Fibroblast of villous mesenchyme (primary cell): ENCODE measurements at regions not wholly inside any gene's neighbourhood (a gene's known extent, or its start where the extent isn't known, plus 50 kb on each side); places are given as distances from the start of the nearest gene placed in this dataset.

Experiments
- DNase-seq: peaks from one replicate; pipeline ENCODE4 v3.0.0-alpha.2; 2010; ENCODE audit warnings: low read depth
- H3K4me3 ChIP-seq: 2 replicates; pipeline ENCODE4 v1.5.1; 2011; ENCODE audit warnings: low read depth, mild to moderate bottlenecking, low read length
- TF ChIP-seq, protein P1 (sequence below): IDR thresholded peaks from 2 replicates; pipeline ENCODE4 v1.5.1; 2012; ENCODE audit warnings: low read depth, mild to moderate bottlenecking, low read length; ENCODE audit not compliant: insufficient read depth

DNA sequence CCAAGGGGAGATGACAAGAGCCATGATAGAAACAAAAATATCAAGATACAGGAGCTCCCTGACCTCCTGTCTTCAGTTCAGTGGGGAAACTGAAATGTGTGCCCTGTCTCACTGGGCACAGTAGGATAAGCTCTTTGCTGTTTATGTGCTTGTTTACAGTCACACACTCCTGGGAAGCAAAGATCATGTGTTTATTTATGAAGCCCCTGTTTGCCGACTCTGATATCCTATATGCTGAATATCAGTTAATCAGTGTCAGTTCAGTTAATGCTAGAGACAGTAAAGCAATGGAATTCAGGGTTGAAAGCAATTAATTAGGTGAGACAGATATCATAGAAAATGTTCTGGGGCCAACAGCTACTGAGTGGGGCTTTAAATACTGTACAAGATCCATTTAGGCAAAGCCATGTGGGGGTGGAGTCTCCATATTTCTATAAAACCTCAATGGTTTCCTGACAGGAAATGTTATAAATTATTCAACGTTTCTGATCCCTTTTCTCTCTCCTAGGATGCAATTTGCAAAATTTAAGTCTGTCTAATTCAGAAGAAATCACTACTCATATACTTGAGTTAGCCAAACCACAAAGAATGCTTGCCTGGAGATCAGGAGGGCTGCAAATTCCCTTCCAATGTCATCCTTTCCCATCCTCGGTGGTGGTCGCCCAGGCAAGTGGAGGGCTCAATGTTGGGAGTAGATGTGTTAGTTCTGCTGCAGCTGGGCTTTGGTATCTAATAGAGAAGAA is 551.3 kb downstream of the CMPK2 start:
- TF ChIP-seq, protein P1, sequence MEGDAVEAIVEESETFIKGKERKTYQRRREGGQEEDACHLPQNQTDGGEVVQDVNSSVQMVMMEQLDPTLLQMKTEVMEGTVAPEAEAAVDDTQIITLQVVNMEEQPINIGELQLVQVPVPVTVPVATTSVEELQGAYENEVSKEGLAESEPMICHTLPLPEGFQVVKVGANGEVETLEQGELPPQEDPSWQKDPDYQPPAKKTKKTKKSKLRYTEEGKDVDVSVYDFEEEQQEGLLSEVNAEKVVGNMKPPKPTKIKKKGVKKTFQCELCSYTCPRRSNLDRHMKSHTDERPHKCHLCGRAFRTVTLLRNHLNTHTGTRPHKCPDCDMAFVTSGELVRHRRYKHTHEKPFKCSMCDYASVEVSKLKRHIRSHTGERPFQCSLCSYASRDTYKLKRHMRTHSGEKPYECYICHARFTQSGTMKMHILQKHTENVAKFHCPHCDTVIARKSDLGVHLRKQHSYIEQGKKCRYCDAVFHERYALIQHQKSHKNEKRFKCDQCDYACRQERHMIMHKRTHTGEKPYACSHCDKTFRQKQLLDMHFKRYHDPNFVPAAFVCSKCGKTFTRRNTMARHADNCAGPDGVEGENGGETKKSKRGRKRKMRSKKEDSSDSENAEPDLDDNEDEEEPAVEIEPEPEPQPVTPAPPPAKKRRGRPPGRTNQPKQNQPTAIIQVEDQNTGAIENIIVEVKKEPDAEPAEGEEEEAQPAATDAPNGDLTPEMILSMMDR: no peak
- no peak overlapping the region for H3K4me3 ChIP-seq
- no peak for DNase-seq

DNA sequence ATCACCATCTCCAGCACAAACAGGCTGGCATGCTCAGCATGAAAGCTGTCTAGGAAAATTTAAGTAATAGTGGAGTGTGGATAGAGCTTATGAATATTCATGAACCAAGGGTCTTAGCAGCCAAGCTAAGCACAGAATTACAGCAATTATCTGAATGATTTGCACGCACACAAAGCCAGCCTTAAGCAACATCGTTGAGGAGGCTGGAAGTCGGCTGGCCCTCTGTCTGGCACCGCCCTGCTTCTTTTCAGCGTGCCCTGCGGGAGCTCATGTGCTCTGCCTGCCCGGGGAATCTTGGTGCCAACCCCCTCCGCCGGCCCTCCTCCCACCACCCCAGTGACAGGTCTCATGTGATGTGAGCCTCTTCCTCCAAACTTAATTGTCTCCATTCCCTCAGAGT is 540.1 kb downstream of the CMPK2 start:
- DNase-seq: no peak
- TF ChIP-seq, protein P1: no peak
- no peak overlapping the region for H3K4me3 ChIP-seq

DNA sequence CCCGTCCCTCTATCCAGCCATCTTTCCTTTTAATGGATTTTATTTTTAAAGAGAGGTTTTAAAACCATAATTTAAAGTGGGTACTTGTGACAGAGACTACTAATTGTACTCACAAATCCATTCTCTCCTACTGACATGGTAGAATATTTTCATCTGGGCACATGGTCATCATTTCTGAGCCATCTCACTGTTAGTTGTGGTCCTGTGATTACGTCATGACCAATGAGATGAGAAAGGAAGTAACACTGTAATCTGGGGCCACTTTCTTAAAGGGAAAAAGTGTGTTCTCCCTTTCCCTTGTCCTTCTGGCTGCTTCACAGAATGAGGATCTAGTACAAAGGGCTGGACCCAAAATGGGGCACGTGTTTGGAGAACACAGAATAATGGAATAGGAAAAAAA is 538.7 kb downstream of the CMPK2 start:
- no peak overlapping the region for H3K4me3 ChIP-seq
- DNase-seq: no peak
- TF ChIP-seq, protein P1: no peak

DNA sequence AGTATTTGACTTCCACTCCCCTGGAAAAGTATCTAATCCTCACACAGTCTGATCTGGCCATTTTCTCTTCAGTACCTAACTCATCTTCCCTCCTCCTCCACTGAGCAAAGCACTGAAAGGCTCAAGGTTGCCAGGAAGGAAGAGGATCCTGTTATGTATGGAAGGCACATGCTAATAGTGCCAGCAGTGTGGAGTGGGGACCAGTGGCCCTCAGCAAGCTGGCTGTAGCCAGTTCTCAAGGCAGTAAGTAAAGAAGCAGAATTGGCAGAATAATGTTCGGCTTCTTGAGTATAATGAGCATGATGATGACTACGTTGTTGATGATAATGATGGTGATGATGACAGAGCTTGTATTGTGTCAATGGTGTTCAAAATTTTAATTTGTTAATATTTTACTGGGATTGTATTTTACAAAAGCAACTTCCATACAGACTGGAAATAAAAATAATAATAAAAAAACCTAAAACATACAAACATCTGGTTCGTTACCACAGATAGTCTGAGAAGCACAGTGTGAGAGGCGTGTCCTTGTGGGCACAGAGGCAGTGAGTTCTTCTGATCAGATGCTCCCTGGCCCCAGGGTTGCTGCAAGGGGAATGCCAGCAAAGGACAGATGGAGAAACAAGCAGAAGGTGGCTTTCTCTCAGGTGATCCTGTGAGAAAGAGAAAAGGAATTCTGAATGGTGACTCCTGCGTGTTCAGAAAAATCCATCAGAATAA is 528.8 kb downstream of the CMPK2 start:
- DNase-seq: no peak
- no peak overlapping the region for H3K4me3 ChIP-seq
- TF ChIP-seq, protein P1: no peak

DNA sequence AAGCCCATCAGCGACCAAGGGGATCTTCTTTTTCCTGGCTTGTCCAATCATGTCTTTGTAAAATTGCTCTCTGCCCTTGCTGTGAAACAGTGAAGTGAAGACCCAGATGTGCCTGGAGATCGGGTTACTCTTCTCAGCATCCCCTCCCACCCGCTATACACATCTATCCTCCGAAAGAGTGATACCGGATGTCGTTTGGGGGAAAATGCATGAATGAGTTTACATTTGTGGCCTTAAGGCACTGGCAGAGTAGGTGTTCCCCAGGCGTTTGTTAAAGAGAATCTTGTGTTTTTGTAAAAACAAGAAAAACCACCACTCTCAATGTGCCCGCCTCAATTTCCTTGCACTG is 528.3 kb downstream of the CMPK2 start:
- TF ChIP-seq, protein P1: no peak
- no peak overlapping the region for H3K4me3 ChIP-seq
- DNase-seq: no peak

DNA sequence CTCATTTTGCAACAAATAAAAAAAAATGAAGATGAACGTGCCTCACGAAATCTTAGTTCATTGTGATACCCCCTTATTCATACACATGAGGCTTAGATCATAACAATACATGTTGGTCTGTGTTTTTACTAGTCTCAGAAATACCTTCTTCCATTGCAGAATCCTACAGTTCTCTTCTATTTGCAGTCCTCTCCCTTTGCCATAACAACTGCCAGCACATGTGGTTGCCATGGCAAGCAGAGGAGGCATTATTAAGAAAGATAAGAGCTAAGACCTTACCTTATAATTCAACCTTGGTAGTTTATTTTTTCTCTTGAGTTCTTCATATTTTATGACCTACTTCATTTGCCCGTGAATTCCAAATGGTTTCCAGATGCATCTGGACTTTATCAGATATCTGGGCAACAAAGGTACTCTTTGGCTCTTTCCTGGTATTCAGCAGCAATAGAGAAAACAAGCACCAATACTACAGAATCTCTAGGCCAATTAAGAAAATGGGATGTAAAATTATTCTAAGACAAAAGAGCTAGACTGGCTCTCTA is 524.0 kb downstream of the CMPK2 start:
- no peak overlapping the region for H3K4me3 ChIP-seq
- DNase-seq: no peak
- TF ChIP-seq, protein P1: no peak
